ENCODE measurements at regions not wholly inside any gene's neighbourhood (a gene's known extent, or its start where the extent isn't known, plus 50 kb on each side); places are given as distances from the start of the nearest gene placed in this dataset.
"Not testable (repeated sequence)": the region's sequence is repeated elsewhere in the genome, so short reads cannot be mapped to it uniquely, and the experiment has no call there.

DNA sequence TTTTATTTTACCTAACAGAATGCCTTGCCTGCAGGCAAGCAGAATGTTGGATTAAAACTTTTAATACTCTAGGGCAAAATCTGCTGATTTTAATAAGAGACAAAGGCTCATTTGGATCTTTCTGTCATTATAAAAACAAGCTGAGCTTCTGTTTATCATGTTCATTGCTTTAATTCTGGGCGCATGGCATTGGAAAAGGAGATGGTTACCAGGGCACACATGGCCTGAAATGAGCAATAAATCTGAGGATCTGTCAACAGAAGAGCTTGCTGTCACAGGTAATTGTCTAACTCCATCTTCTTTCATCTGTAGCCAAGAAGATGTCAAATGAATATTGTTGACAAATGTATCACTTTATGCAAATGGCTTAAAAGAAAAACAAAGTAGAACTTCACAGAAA lies 439.6 kb downstream of the DOK5 start:
- Histone ChIP-seq H3K4me3 (no peak overlapping the region), H3K27ac (no peak overlapping the region)
- DNase-seq (ENCODE audit: low spot score), result no peak
- TF ChIP-seq CTCF (IDR thresholded peaks at IDR 0.05), result no peak

DNA sequence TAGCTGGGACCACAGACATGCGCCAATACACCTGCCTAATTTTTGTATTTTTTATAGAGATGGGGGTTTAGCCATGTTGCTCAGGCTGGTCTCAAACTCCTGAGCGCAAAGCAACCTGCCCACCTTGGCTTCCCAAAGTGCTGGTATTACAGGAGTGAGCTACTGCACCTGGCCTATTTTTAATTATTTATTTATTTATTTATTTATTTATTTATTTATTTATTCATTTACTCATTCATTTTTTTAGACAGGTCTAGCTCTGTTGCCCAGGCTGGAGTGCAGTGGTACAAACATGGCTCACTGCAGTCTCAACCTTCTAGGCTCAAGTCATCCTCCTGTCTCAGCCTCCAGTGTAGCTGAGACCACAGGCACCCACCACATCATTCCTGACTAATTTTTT lies 434.3 kb downstream of the DOK5 start:
- H3K4me3 ChIP-seq, result no peak overlapping the region
- H3K27ac ChIP-seq, result no peak overlapping the region
- TF ChIP-seq CTCF (IDR thresholded peaks at IDR 0.05), result no peak
- DNase-seq (ENCODE audit: low spot score), result no peak

GRCh38 chr20:54906134-54906533 lies 430.7 kb downstream of the DOK5 start:
- H3K4me3 ChIP-seq; DNase-seq (ENCODE audit: low spot score); H3K27ac ChIP-seq: not testable (repeated sequence)

GRCh38 chr20:54897787-54898186 lies 422.4 kb downstream of the DOK5 start:
- DNase-seq (ENCODE audit: low spot score), result no peak
- TF ChIP-seq CTCF (IDR thresholded peaks at IDR 0.05), result no peak
- Histone ChIP-seq H3K4me3 (no peak overlapping the region), H3K27ac (no peak overlapping the region)

GRCh38 chr20:54891907-54892306 lies 416.5 kb downstream of the DOK5 start:
- Histone ChIP-seq H3K27ac (no peak overlapping the region), H3K4me3 (no peak overlapping the region)
- TF ChIP-seq CTCF (IDR thresholded peaks at IDR 0.05), result no peak
- DNase-seq (ENCODE audit: low spot score), result no peak

GRCh38 chr20:54879393-54879792 lies 404.0 kb downstream of the DOK5 start:
- TF ChIP-seq CTCF (IDR thresholded peaks at IDR 0.05), result no peak
- no peak for DNase-seq (ENCODE audit: low spot score)
- no peak overlapping the region for H3K4me3 ChIP-seq
- H3K27ac ChIP-seq, result no peak overlapping the region

DNA sequence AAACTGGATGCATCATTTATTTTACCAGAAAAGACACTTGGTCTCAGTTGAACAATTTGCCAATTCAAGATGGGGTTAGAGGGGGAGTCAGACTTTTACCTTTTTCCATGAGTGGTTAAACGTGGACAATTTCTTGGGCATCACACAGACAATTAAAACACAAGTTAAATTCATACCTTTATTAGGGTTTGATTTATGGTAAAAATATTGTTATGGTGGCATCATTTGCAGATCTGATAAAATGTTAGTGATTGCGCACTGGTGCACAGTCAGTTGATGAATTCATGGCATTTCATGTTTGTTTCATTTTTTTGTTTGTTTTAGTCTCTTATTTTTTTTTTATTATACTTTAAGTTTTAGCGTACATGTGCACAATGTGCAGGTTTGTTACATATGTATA lies 399.9 kb downstream of the DOK5 start:
- TF ChIP-seq CTCF (IDR thresholded peaks at IDR 0.05), result no peak
- H3K27ac ChIP-seq, result no peak overlapping the region
- no peak overlapping the region for H3K4me3 ChIP-seq
- no peak for DNase-seq (ENCODE audit: low spot score)

DNA sequence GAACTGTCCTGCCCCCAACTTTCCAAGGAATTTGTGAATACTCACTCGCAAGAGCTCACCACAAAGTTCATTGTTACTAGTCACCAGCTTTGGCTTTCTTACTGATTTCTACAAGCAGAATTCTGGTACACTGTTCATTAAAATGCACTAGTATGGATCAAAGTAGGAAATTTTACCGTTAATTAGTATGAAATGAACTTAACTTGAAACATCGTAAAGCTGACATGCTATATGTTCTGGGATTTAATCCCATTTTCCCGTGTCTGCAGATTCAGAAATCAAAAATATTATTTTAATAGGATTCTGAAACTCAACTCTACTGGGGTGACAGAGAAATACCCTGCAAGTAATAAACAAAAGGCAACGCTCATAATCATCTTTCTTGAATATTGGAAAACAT lies 399.3 kb downstream of the DOK5 start:
- H3K4me3 ChIP-seq, result no peak overlapping the region
- no peak for TF ChIP-seq CTCF (IDR thresholded peaks at IDR 0.05)
- H3K27ac ChIP-seq, result no peak overlapping the region
- DNase-seq (ENCODE audit: low spot score), result no peak
